Thoracic aorta (tissue), 2 donors: ENCODE measurements at regions not wholly inside any gene's neighbourhood (a gene's known extent, or its start where the extent isn't known, plus 50 kb on each side); places are given as distances from the start of the nearest gene placed in this dataset.

Experiments used
- ATAC-seq: fragments of 150-250 bp; one replicate; pipeline ENCODE4 v1.8.0; 2017; ENCODE audit warnings: low read depth; ENCODE audit not compliant: insufficient number of reproducible peaks, low FRiP score
- DNase-seq: peaks from one replicate; pipeline ENCODE4 v3.0.0-alpha.2; 2020; ENCODE audit warnings: low spot score
- H3K27ac ChIP-seq, 2 donors: fragments of 200-600 bp; sonication (generic); 1 replicate in 1 of 2; 2 replicates in 1 of 2; pipeline ENCODE4 v1.5.1; 2016; ENCODE audit warnings: mild to moderate bottlenecking in 2 of 2, moderate library complexity in 2 of 2
- H3K27me3 ChIP-seq: fragments of 200-600 bp; sonication (generic); replicated peaks from 2 replicates; pipeline ENCODE4 v1.6.0; 2016; ENCODE audit warnings: mild to moderate bottlenecking; ENCODE audit not compliant: insufficient read depth
- H3K36me3 ChIP-seq: fragments of 200-600 bp; sonication (generic); one replicate; pipeline ENCODE4 v1.5.1; 2016
- H3K4me1 ChIP-seq, 2 donors: fragments of 200-600 bp; sonication (generic); 1 replicate in 1 of 2; 2 replicates in 1 of 2; pipeline versions ENCODE4 v1.5.1 to v1.6.0; 2016; ENCODE audit warnings: low read depth in 2 of 2, mild to moderate bottlenecking in 1 of 2; ENCODE audit not compliant: control insufficient read depth in 1 of 2
- H3K4me3 ChIP-seq: fragments of 200-600 bp; sonication (generic); 2 replicates; pipeline ENCODE4 v1.5.1; 2016; ENCODE audit warnings: mild to moderate bottlenecking
- H3K9me3 ChIP-seq: fragments of 200-600 bp; sonication (generic); 2 replicates; pipeline ENCODE4 v1.5.1; 2016
- CTCF ChIP-seq: fragments of 200-600 bp; sonication (generic); IDR thresholded peaks from one replicate; pipeline ENCODE4 v1.5.1; 2019; ENCODE audit warnings: antibody characterized with exemption

- Histone ChIP-seq H3K27me3 (no peaks in the 10 kb centered on the region), H3K9me3 (no peaks in the 10 kb centered on the region), H3K4me3 (no peak overlapping the region), H3K4me1 (no peaks in the 10 kb centered on the region), H3K36me3 (no peaks in the 10 kb centered on the region), H3K27ac (no peak overlapping the region)
- DNase-seq: no peak
- no peak for ATAC-seq
- no peak for TF ChIP-seq CTCF
Observed at GRCh38 chr2:152924219-152924618, 205.8 kb downstream of the ARL6IP6 start.

GRCh38 chr2:152920846-152921245 lies 202.4 kb downstream of the ARL6IP6 start:
- TF ChIP-seq CTCF: no peak
- no peaks in the 10 kb centered on the region for H3K4me1 ChIP-seq
- H3K36me3 ChIP-seq: no peaks in the 10 kb centered on the region
- no peak overlapping the region for H3K4me3 ChIP-seq
- H3K27ac ChIP-seq: no peak overlapping the region
- H3K27me3 ChIP-seq: no peaks in the 10 kb centered on the region
- no peak for DNase-seq
- ATAC-seq: no peak
- H3K9me3 ChIP-seq: no peaks in the 10 kb centered on the region

- no peak for ATAC-seq
- H3K27me3 ChIP-seq: no peaks in the 10 kb centered on the region
- no peaks in the 10 kb centered on the region for H3K4me1 ChIP-seq
- no peak for TF ChIP-seq CTCF
- H3K36me3 ChIP-seq: no peaks in the 10 kb centered on the region
- no peak overlapping the region for H3K27ac ChIP-seq
- no peak for DNase-seq
- no peaks in the 10 kb centered on the region for H3K9me3 ChIP-seq
- H3K4me3 ChIP-seq: no peak overlapping the region
Observed at GRCh38 chr2:152910970-152911369, 192.6 kb downstream of the ARL6IP6 start.

GRCh38 chr2:152907046-152907445 lies 188.6 kb downstream of the ARL6IP6 start:
- TF ChIP-seq CTCF: no peak
- Histone ChIP-seq H3K27me3 (no peaks in the 10 kb centered on the region), H3K4me1 (no peaks in the 10 kb centered on the region), H3K4me3 (no peak overlapping the region), H3K27ac (no peak overlapping the region), H3K9me3 (no peaks in the 10 kb centered on the region), H3K36me3 (no peaks in the 10 kb centered on the region)
- no peak for ATAC-seq
- DNase-seq: no peak

GRCh38 chr2:152894051-152894450 lies 175.6 kb downstream of the ARL6IP6 start:
- H3K4me1 ChIP-seq: no peaks in the 10 kb centered on the region
- no peaks in the 10 kb centered on the region for H3K9me3 ChIP-seq
- no peak overlapping the region for H3K27ac ChIP-seq
- H3K27me3 ChIP-seq: no peaks in the 10 kb centered on the region
- no peak for TF ChIP-seq CTCF
- no peaks in the 10 kb centered on the region for H3K36me3 ChIP-seq
- no peak overlapping the region for H3K4me3 ChIP-seq
- DNase-seq (no peak), ATAC-seq (no peak)
